Mammary epithelial cell (primary cell): ENCODE measurements at regions not wholly inside any gene's neighbourhood (a gene's known extent, or its start where the extent isn't known, plus 50 kb on each side); places are given as distances from the start of the nearest gene placed in this dataset.

Source experiments
- EZH2 ChIP-seq: IDR thresholded peaks from 2 replicates; pipeline ENCODE4 v1.6.1; 2012; ENCODE audit warnings: low read length, inconsistent platforms, borderline replicate concordance
- TF ChIP-seq, protein P1 (sequence below), 2 donors: IDR thresholded peaks in 1 of 2; conservative IDR thresholded peaks in 1 of 2; 2 replicates each; pipeline ENCODE4 v1.5.1; 2011 to 2012; ENCODE audit warnings: inconsistent platforms in 2 of 2, low read length in 2 of 2, mild to moderate bottlenecking in 2 of 2, control low read depth in 1 of 2, low read depth in 1 of 2; ENCODE audit not compliant: insufficient read depth in 1 of 2; ENCODE audit errors: extremely low read depth in 1 of 2

DNA sequence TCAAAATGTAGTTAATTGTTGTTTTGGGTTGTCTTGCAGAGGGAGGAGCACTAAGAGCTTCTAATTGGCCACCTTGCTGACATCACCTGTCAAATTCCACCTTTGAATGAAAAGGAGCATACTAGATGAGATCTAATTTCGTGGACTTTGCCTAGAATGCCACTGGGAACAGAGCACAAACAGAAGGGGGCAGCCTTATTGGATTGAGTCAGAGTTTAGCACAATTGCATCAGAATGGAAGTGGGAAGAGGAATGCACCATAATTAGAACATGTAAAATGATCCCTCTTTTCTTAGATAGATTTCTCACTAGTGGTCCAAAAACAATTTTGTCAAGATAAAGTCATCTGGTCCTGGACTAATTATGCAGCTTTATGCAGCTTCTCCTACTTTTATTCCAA lies 1552.2 kb downstream of the PCDH9 start:
- TF ChIP-seq, protein P1, sequence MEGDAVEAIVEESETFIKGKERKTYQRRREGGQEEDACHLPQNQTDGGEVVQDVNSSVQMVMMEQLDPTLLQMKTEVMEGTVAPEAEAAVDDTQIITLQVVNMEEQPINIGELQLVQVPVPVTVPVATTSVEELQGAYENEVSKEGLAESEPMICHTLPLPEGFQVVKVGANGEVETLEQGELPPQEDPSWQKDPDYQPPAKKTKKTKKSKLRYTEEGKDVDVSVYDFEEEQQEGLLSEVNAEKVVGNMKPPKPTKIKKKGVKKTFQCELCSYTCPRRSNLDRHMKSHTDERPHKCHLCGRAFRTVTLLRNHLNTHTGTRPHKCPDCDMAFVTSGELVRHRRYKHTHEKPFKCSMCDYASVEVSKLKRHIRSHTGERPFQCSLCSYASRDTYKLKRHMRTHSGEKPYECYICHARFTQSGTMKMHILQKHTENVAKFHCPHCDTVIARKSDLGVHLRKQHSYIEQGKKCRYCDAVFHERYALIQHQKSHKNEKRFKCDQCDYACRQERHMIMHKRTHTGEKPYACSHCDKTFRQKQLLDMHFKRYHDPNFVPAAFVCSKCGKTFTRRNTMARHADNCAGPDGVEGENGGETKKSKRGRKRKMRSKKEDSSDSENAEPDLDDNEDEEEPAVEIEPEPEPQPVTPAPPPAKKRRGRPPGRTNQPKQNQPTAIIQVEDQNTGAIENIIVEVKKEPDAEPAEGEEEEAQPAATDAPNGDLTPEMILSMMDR (conservative IDR thresholded peaks at IDR 0.05 in 1 of 2, IDR thresholded peaks at IDR 0.05 in 1 of 2; ENCODE audit: extremely low read depth in 1 of 2, insufficient read depth in 1 of 2, low read depth in 1 of 2, low read length in 2 of 2), result no peak
- no peak for TF ChIP-seq EZH2
